SH-SY5Y (cell line): ENCODE measurements at regions not wholly inside any gene's neighbourhood (a gene's known extent, or its start where the extent isn't known, plus 50 kb on each side); places are given as distances from the start of the nearest gene placed in this dataset.

Experiments used
- GATA2 ChIP-seq: IDR thresholded peaks from 2 replicates; pipeline ENCODE4 v1.6.1; 2011; ENCODE audit warnings: mild to moderate bottlenecking, low read depth, low read length
- GATA3 ChIP-seq: IDR thresholded peaks from 2 replicates; pipeline ENCODE4 v1.6.1; 2011; ENCODE audit warnings: low read depth, mild to moderate bottlenecking, low read length, moderate library complexity

- TF ChIP-seq GATA2 (no peak), GATA3 (no peak)
Measured at GRCh38 chr10:55168343-55168742, 367.3 kb upstream of the PCDH15 start.
